ENCODE measurements at regions not wholly inside any gene's neighbourhood (a gene's known extent, or its start where the extent isn't known, plus 50 kb on each side); places are given as distances from the start of the nearest gene placed in this dataset.

DNA sequence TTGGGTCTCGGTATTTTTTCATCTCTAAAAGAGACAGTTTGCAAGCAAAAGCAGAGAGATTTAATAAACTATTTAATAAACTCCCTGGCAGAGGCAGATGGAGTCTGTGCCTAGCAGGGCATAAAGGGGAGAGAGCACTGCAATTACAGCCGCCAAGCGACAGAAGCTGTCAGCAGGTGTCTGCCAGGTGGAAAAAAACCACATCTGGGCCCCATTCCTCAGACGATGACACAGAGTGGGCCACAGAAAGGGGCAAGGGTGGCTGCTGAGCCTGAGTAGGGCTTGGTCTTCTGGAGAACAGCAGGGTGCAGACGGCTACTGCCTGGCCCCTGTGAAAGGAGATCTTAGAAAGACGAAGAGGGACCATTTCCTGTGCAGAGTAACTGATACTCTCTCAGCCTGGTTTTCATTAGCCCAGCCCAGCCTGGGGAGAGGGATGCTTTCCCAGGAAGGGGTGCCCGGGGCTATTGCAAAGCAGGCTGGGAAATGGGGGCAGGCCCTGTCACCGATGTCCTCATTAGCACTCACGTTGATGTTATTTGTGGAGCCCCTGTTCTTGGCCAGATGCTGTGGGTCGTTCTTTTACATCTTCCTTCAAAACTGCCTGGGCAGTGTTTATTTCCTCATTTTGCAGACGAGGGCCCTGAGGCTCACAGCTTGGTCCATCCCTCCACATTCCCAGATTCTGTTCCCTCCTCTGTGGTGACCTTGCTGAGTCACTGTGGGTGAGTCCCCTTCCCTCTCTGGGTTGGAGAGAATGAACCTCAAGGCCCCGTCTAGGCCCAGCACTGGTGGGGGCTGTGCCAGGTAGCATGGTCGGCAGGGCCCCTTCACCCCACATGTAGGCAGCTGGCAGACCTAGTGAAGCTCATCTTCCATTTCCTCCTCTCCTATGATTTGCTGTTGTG, 472.7 kb downstream of the PTPRU start:
- H3K9me3 ChIP-seq (ENCODE audit: insufficient read depth, low read depth, low read length) = no peaks in the 10 kb centered on the region
- H3K4me2 ChIP-seq (ENCODE audit: low read depth, low read length, poor library complexity, severe bottlenecking) = no peak overlapping the region
- H3K79me2 ChIP-seq (ENCODE audit: insufficient read depth, low read length) = no peaks in the 10 kb centered on the region
- no peak for TF ChIP-seq EZH2phosphoT487 (IDR thresholded peaks at IDR 0.05; ENCODE audit: borderline replicate concordance)
- TF ChIP-seq, protein P1, sequence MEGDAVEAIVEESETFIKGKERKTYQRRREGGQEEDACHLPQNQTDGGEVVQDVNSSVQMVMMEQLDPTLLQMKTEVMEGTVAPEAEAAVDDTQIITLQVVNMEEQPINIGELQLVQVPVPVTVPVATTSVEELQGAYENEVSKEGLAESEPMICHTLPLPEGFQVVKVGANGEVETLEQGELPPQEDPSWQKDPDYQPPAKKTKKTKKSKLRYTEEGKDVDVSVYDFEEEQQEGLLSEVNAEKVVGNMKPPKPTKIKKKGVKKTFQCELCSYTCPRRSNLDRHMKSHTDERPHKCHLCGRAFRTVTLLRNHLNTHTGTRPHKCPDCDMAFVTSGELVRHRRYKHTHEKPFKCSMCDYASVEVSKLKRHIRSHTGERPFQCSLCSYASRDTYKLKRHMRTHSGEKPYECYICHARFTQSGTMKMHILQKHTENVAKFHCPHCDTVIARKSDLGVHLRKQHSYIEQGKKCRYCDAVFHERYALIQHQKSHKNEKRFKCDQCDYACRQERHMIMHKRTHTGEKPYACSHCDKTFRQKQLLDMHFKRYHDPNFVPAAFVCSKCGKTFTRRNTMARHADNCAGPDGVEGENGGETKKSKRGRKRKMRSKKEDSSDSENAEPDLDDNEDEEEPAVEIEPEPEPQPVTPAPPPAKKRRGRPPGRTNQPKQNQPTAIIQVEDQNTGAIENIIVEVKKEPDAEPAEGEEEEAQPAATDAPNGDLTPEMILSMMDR (conservative IDR thresholded peaks at IDR 0.05; ENCODE audit: low read length) = no peak
- H2AFZ ChIP-seq (ENCODE audit: low read length) = no peak overlapping the region
- no peaks in the 10 kb centered on the region for H3F3A ChIP-seq (ENCODE audit: low read depth)
- H3K4me1 ChIP-seq (ENCODE audit: insufficient read depth, low read length, poor library complexity, severe bottlenecking) = no peaks in the 10 kb centered on the region
- H4K20me1 ChIP-seq (ENCODE audit: insufficient read depth, low read length, poor library complexity, severe bottlenecking) = no peaks in the 10 kb centered on the region
- H3K27me3 ChIP-seq (ENCODE audit: insufficient read depth, low read length, poor library complexity, severe bottlenecking) = no peaks in the 10 kb centered on the region
- H3K36me3 ChIP-seq (ENCODE audit: insufficient read depth, low read length) = no peaks in the 10 kb centered on the region
- H3K9ac ChIP-seq (ENCODE audit: low read depth, low read length, poor library complexity, severe bottlenecking) = no peak overlapping the region
- no peak overlapping the region for H3K4me3 ChIP-seq (ENCODE audit: low read length, poor library complexity, severe bottlenecking)
- H3K9me2 ChIP-seq (replicated peaks; ENCODE audit: low read depth, low read length) = no peaks in the 10 kb centered on the region

DNA sequence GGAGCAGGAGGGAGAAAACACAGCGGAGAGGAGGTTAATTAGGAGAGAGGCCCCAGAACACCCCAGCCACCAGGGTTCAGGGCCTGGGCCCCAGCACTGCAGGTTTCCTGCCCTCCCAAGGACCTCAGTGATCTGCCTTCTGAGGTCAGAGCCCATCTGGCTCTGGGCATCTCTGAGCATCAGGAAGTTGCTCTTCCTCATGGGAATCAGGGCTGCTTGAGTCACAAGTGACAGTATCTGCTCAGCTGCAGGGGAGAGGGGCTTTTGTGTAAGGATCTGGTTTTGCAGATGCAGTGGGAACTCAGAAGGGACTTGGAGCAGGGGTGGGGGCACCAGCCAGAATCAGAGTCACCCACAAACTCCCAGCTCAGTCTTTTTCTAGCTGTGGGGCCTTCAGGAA, 472.1 kb downstream of the PTPRU start:
- no peaks in the 10 kb centered on the region for H3K36me3 ChIP-seq (ENCODE audit: insufficient read depth, low read length)
- no peaks in the 10 kb centered on the region for H3K27me3 ChIP-seq (ENCODE audit: insufficient read depth, low read length, poor library complexity, severe bottlenecking)
- no peak overlapping the region for H2AFZ ChIP-seq (ENCODE audit: low read length)
- H3K4me3 ChIP-seq (ENCODE audit: low read length, poor library complexity, severe bottlenecking) = no peak overlapping the region
- no peaks in the 10 kb centered on the region for H3F3A ChIP-seq (ENCODE audit: low read depth)
- no peaks in the 10 kb centered on the region for H3K4me1 ChIP-seq (ENCODE audit: insufficient read depth, low read length, poor library complexity, severe bottlenecking)
- no peaks in the 10 kb centered on the region for H3K79me2 ChIP-seq (ENCODE audit: insufficient read depth, low read length)
- H4K20me1 ChIP-seq (ENCODE audit: insufficient read depth, low read length, poor library complexity, severe bottlenecking) = no peaks in the 10 kb centered on the region
- no peak overlapping the region for H3K4me2 ChIP-seq (ENCODE audit: low read depth, low read length, poor library complexity, severe bottlenecking)
- H3K9ac ChIP-seq (ENCODE audit: low read depth, low read length, poor library complexity, severe bottlenecking) = no peak overlapping the region
- TF ChIP-seq, protein P1 (conservative IDR thresholded peaks at IDR 0.05; ENCODE audit: low read length) = no peak
- TF ChIP-seq EZH2phosphoT487 (IDR thresholded peaks at IDR 0.05; ENCODE audit: borderline replicate concordance) = no peak
- no peaks in the 10 kb centered on the region for H3K9me3 ChIP-seq (ENCODE audit: insufficient read depth, low read depth, low read length)
- no peaks in the 10 kb centered on the region for H3K9me2 ChIP-seq (replicated peaks; ENCODE audit: low read depth, low read length)

DNA sequence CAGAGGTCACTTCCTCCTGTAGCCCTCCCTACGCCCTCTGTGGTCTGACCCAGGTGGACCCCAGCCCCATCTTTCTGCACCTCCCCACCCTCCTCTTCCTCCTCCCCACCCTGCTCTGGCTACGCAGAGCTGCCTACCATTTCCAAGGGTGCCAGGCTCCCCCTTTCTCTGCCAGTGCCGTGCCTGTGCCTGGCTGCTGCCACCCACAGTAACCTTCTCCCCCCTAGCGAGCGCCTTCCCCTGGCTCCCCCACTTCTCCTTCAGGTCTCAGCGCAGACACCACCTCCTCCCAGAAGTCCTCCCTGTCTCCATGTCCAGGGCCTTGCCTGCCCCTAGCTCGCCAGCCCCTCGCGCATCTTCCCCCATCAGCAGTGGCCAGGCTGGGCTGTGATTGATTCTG, 471.5 kb downstream of the PTPRU start:
- Histone ChIP-seq H3K27me3 (ENCODE audit: insufficient read depth, low read length, poor library complexity, severe bottlenecking) (no peaks in the 10 kb centered on the region), H3K4me2 (ENCODE audit: low read depth, low read length, poor library complexity, severe bottlenecking) (no peak overlapping the region), H3K9me2 (replicated peaks; ENCODE audit: low read depth, low read length) (no peaks in the 10 kb centered on the region), H3K9me3 (ENCODE audit: insufficient read depth, low read depth, low read length) (no peaks in the 10 kb centered on the region), H2AFZ (ENCODE audit: low read length) (no peak overlapping the region), H3K36me3 (ENCODE audit: insufficient read depth, low read length) (no peaks in the 10 kb centered on the region), H3K9ac (ENCODE audit: low read depth, low read length, poor library complexity, severe bottlenecking) (no peak overlapping the region), H3K79me2 (ENCODE audit: insufficient read depth, low read length) (no peaks in the 10 kb centered on the region), H3K4me1 (ENCODE audit: insufficient read depth, low read length, poor library complexity, severe bottlenecking) (no peaks in the 10 kb centered on the region), H3K4me3 (ENCODE audit: low read length, poor library complexity, severe bottlenecking) (no peak overlapping the region), H3F3A (ENCODE audit: low read depth) (no peaks in the 10 kb centered on the region), H4K20me1 (ENCODE audit: insufficient read depth, low read length, poor library complexity, severe bottlenecking) (no peaks in the 10 kb centered on the region)
- TF ChIP-seq, protein P1 (conservative IDR thresholded peaks at IDR 0.05; ENCODE audit: low read length) = no peak
- no peak for TF ChIP-seq EZH2phosphoT487 (IDR thresholded peaks at IDR 0.05; ENCODE audit: borderline replicate concordance)
